ENCODE measurements at regions not wholly inside any gene's neighbourhood (a gene's known extent, or its start where the extent isn't known, plus 50 kb on each side); places are given as distances from the start of the nearest gene placed in this dataset.

- Histone ChIP-seq H3K79me2 (ENCODE audit: control insufficient read depth, insufficient read depth, low read length) (no peaks in the 10 kb centered on the region), H3K9me3 (ENCODE audit: control extremely low read depth in 1 of 3, control insufficient read depth in 2 of 3, insufficient read depth in 1 of 3, low read length in 2 of 3) (peaks cover 0 to 4% (median 0%) of the 10 kb centered on the region in 3 donors), H3K4me2 (replicated peaks; ENCODE audit: low read depth, low read length, poor library complexity, severe bottlenecking) (no peak overlapping the region), H2AFZ (ENCODE audit: insufficient read depth, low read depth, low read length, poor library complexity, severe bottlenecking) (no peak overlapping the region), H3K4me1 (ENCODE audit: control insufficient read depth in 2 of 2, insufficient read depth in 2 of 2, low read length in 2 of 2) (no peaks in the 10 kb centered on the region), H3K36me3 (replicated peaks in 1 of 2; ENCODE audit: control extremely low read depth in 1 of 2, control insufficient read depth in 1 of 2, extremely low read depth in 1 of 2, insufficient read depth in 2 of 2, low read length in 1 of 2) (no peaks in the 10 kb centered on the region), H3K9ac (ENCODE audit: low read length) (no peak overlapping the region), H3K4me3 (ENCODE audit: control extremely low read depth in 1 of 5, extremely low read depth in 1 of 5, insufficient read depth in 1 of 5, low read depth in 2 of 5, low read length in 4 of 5) (no peak overlapping the region), H3K27ac (ENCODE audit: low read length in 2 of 2) (no peak overlapping the region), H4K20me1 (ENCODE audit: control insufficient read depth, insufficient read depth, low read length, poor library complexity, severe bottlenecking) (no peaks in the 10 kb centered on the region), H3K27me3 (replicated peaks in 1 of 4; ENCODE audit: control extremely low read depth in 1 of 4, control insufficient read depth in 3 of 4, insufficient read depth in 4 of 4, low read length in 3 of 4) (no peaks in the 10 kb centered on the region)
- WGBS (ENCODE audit: insufficient coverage), result 80% methylated on average over 1 of the region's 3 CpGs
- no peak for DNase-seq
- Mint-ChIP-seq H3K4me1 (no peaks in the 10 kb centered on the region), H3K27me3 (peaks cover 16% of the 10 kb centered on the region), H3K4me3 (no peak overlapping the region), H3K9me3 (ENCODE audit: insufficient read depth) (peaks cover 10% of the 10 kb centered on the region), H3K27ac (no peak overlapping the region)
- POLR2A ChIA-PET, result no interaction called here
- TF ChIP-seq CTCF (IDR thresholded peaks at IDR 0.05) (no peak), EZH2 (IDR thresholded peaks at IDR 0.05; ENCODE audit: borderline replicate concordance, insufficient read depth, low read depth, low read length, poor library complexity, severe bottlenecking) (no peak)
- intact Hi-C loops (cut with micrococcal nuclease), result no loop called here
- CTCF ChIA-PET, result no interaction called here
- ATAC-seq (ENCODE audit: low read depth), result no peak
These were observed 137.6 kb downstream of the AQP9 start for GRCh38 chr15:58275785-58276184.

GRCh38 chr15:58276924-58277323, 138.7 kb downstream of the AQP9 start:
- Histone ChIP-seq H3K4me3 (ENCODE audit: control extremely low read depth in 1 of 5, extremely low read depth in 1 of 5, insufficient read depth in 1 of 5, low read depth in 2 of 5, low read length in 4 of 5) (no peak overlapping the region), H3K27ac (ENCODE audit: low read length in 2 of 2) (no peak overlapping the region), H2AFZ (ENCODE audit: insufficient read depth, low read depth, low read length, poor library complexity, severe bottlenecking) (no peak overlapping the region), H3K36me3 (replicated peaks in 1 of 2; ENCODE audit: control extremely low read depth in 1 of 2, control insufficient read depth in 1 of 2, extremely low read depth in 1 of 2, insufficient read depth in 2 of 2, low read length in 1 of 2) (no peaks in the 10 kb centered on the region), H3K9me3 (ENCODE audit: control extremely low read depth in 1 of 3, control insufficient read depth in 2 of 3, insufficient read depth in 1 of 3, low read length in 2 of 3) (peaks cover 0 to 1% (median 0%) of the 10 kb centered on the region in 3 donors), H3K9ac (ENCODE audit: low read length) (no peak overlapping the region), H3K27me3 (replicated peaks in 1 of 4; ENCODE audit: control extremely low read depth in 1 of 4, control insufficient read depth in 3 of 4, insufficient read depth in 4 of 4, low read length in 3 of 4) (no peaks in the 10 kb centered on the region), H3K4me1 (ENCODE audit: control insufficient read depth in 2 of 2, insufficient read depth in 2 of 2, low read length in 2 of 2) (no peaks in the 10 kb centered on the region), H3K79me2 (ENCODE audit: control insufficient read depth, insufficient read depth, low read length) (no peaks in the 10 kb centered on the region), H3K4me2 (replicated peaks; ENCODE audit: low read depth, low read length, poor library complexity, severe bottlenecking) (no peak overlapping the region), H4K20me1 (ENCODE audit: control insufficient read depth, insufficient read depth, low read length, poor library complexity, severe bottlenecking) (no peaks in the 10 kb centered on the region)
- peaks cover 22% of the 10 kb centered on the region for H3K27me3 Mint-ChIP-seq
- H3K4me1 Mint-ChIP-seq, result no peaks in the 10 kb centered on the region
- intact Hi-C loops (cut with micrococcal nuclease), result no loop called here
- ATAC-seq (ENCODE audit: low read depth) (no peak), DNase-seq (no peak)
- H3K4me3 Mint-ChIP-seq, result no peak overlapping the region
- ChIA-PET CTCF (no interaction called here), POLR2A (no interaction called here)
- H3K27ac Mint-ChIP-seq, result no peak overlapping the region
- no peaks in the 10 kb centered on the region for H3K9me3 Mint-ChIP-seq (ENCODE audit: insufficient read depth)
- no peak for TF ChIP-seq CTCF (IDR thresholded peaks at IDR 0.05)
- TF ChIP-seq EZH2 (IDR thresholded peaks at IDR 0.05; ENCODE audit: borderline replicate concordance, insufficient read depth, low read depth, low read length, poor library complexity, severe bottlenecking), result no peak

Data from B cell (primary cell).